ENCODE measurements at regions not wholly inside any gene's neighbourhood (a gene's known extent, or its start where the extent isn't known, plus 50 kb on each side); places are given as distances from the start of the nearest gene placed in this dataset.

- Histone ChIP-seq H3K9me3 (ENCODE audit: control insufficient read depth in 1 of 2, low read length in 2 of 2) (no peaks in the 10 kb centered on the region), H3K27ac (ENCODE audit: low read depth, low read length) (no peak overlapping the region), H3K9ac (ENCODE audit: low read depth in 1 of 2, low read length in 2 of 2) (no peak overlapping the region), H3K4me1 (ENCODE audit: control insufficient read depth in 1 of 2, insufficient read depth in 2 of 2, low read length in 2 of 2) (no peaks in the 10 kb centered on the region), H3K27me3 (ENCODE audit: control insufficient read depth in 1 of 2, insufficient read depth in 2 of 2, low read length in 2 of 2) (no peaks in the 10 kb centered on the region), H3K36me3 (ENCODE audit: control insufficient read depth in 1 of 2, insufficient read depth in 2 of 2, low read length in 2 of 2) (no peaks in the 10 kb centered on the region), H3K4me3 (ENCODE audit: low read depth in 1 of 2, low read length in 2 of 2) (no peak overlapping the region)
Measured at GRCh38 chr6:74134327-74134726, 438.3 kb downstream of the CD109 start.

- Histone ChIP-seq H3K36me3 (ENCODE audit: control insufficient read depth in 1 of 2, insufficient read depth in 2 of 2, low read length in 2 of 2) (no peaks in the 10 kb centered on the region), H3K9me3 (ENCODE audit: control insufficient read depth in 1 of 2, low read length in 2 of 2) (no peaks in the 10 kb centered on the region), H3K4me1 (ENCODE audit: control insufficient read depth in 1 of 2, insufficient read depth in 2 of 2, low read length in 2 of 2) (no peaks in the 10 kb centered on the region), H3K9ac (ENCODE audit: low read depth in 1 of 2, low read length in 2 of 2) (no peak overlapping the region), H3K27ac (ENCODE audit: low read depth, low read length) (no peak overlapping the region), H3K27me3 (ENCODE audit: control insufficient read depth in 1 of 2, insufficient read depth in 2 of 2, low read length in 2 of 2) (no peaks in the 10 kb centered on the region), H3K4me3 (ENCODE audit: low read depth in 1 of 2, low read length in 2 of 2) (no peak overlapping the region)
Measured at GRCh38 chr6:74133073-74133472, 437.1 kb downstream of the CD109 start.

- Histone ChIP-seq H3K4me1 (ENCODE audit: control insufficient read depth in 1 of 2, insufficient read depth in 2 of 2, low read length in 2 of 2) (no peaks in the 10 kb centered on the region), H3K27me3 (ENCODE audit: control insufficient read depth in 1 of 2, insufficient read depth in 2 of 2, low read length in 2 of 2) (no peaks in the 10 kb centered on the region), H3K9ac (ENCODE audit: low read depth in 1 of 2, low read length in 2 of 2) (no peak overlapping the region), H3K27ac (ENCODE audit: low read depth, low read length) (no peak overlapping the region), H3K4me3 (ENCODE audit: low read depth in 1 of 2, low read length in 2 of 2) (no peak overlapping the region), H3K36me3 (ENCODE audit: control insufficient read depth in 1 of 2, insufficient read depth in 2 of 2, low read length in 2 of 2) (no peaks in the 10 kb centered on the region), H3K9me3 (ENCODE audit: control insufficient read depth in 1 of 2, low read length in 2 of 2) (no peaks in the 10 kb centered on the region)
Measured at GRCh38 chr6:74130641-74131040, 434.6 kb downstream of the CD109 start.

GRCh38 chr6:74128536-74128935 lies 432.5 kb downstream of the CD109 start:
- no peak overlapping the region for H3K4me3 ChIP-seq (ENCODE audit: low read depth in 1 of 2, low read length in 2 of 2)
- H3K27ac ChIP-seq (ENCODE audit: low read depth, low read length): no peak overlapping the region
- H3K4me1 ChIP-seq (ENCODE audit: control insufficient read depth in 1 of 2, insufficient read depth in 2 of 2, low read length in 2 of 2): no peaks in the 10 kb centered on the region
- H3K27me3 ChIP-seq (ENCODE audit: control insufficient read depth in 1 of 2, insufficient read depth in 2 of 2, low read length in 2 of 2): no peaks in the 10 kb centered on the region
- no peaks in the 10 kb centered on the region for H3K9me3 ChIP-seq (ENCODE audit: control insufficient read depth in 1 of 2, low read length in 2 of 2)
- no peaks in the 10 kb centered on the region for H3K36me3 ChIP-seq (ENCODE audit: control insufficient read depth in 1 of 2, insufficient read depth in 2 of 2, low read length in 2 of 2)
- no peak overlapping the region for H3K9ac ChIP-seq (ENCODE audit: low read depth in 1 of 2, low read length in 2 of 2)

- H3K27me3 ChIP-seq (ENCODE audit: control insufficient read depth in 1 of 2, insufficient read depth in 2 of 2, low read length in 2 of 2): no peaks in the 10 kb centered on the region
- no peaks in the 10 kb centered on the region for H3K9me3 ChIP-seq (ENCODE audit: control insufficient read depth in 1 of 2, low read length in 2 of 2)
- no peak overlapping the region for H3K4me3 ChIP-seq (ENCODE audit: low read depth in 1 of 2, low read length in 2 of 2)
Measured at GRCh38 chr6:74117113-74117512, 421.1 kb downstream of the CD109 start.

GRCh38 chr6:74115674-74116073 lies 419.7 kb downstream of the CD109 start:
- no peaks in the 10 kb centered on the region for H3K4me1 ChIP-seq (ENCODE audit: control insufficient read depth in 1 of 2, insufficient read depth in 2 of 2, low read length in 2 of 2)

More at GRCh38 chr6:74117113-74117512, 421.1 kb downstream of the CD109 start:
- Histone ChIP-seq H3K4me1 (ENCODE audit: control insufficient read depth in 1 of 2, insufficient read depth in 2 of 2, low read length in 2 of 2) (no peaks in the 10 kb centered on the region), H3K9ac (ENCODE audit: low read depth in 1 of 2, low read length in 2 of 2) (no peak overlapping the region), H3K27ac (ENCODE audit: low read depth, low read length) (no peak overlapping the region), H3K36me3 (ENCODE audit: control insufficient read depth in 1 of 2, insufficient read depth in 2 of 2, low read length in 2 of 2) (no peaks in the 10 kb centered on the region)

GRCh38 chr6:74114428-74114827 lies 418.4 kb downstream of the CD109 start:
- Histone ChIP-seq H3K4me1 (ENCODE audit: control insufficient read depth in 1 of 2, insufficient read depth in 2 of 2, low read length in 2 of 2) (no peaks in the 10 kb centered on the region), H3K27ac (ENCODE audit: low read depth, low read length) (no peak overlapping the region), H3K36me3 (ENCODE audit: control insufficient read depth in 1 of 2, insufficient read depth in 2 of 2, low read length in 2 of 2) (no peaks in the 10 kb centered on the region), H3K9me3 (ENCODE audit: control insufficient read depth in 1 of 2, low read length in 2 of 2) (no peaks in the 10 kb centered on the region), H3K4me3 (ENCODE audit: low read depth in 1 of 2, low read length in 2 of 2) (no peak overlapping the region), H3K27me3 (ENCODE audit: control insufficient read depth in 1 of 2, insufficient read depth in 2 of 2, low read length in 2 of 2) (no peaks in the 10 kb centered on the region), H3K9ac (ENCODE audit: low read depth in 1 of 2, low read length in 2 of 2) (no peak overlapping the region)

More at GRCh38 chr6:74115674-74116073, 419.7 kb downstream of the CD109 start:
- H3K36me3 ChIP-seq (ENCODE audit: control insufficient read depth in 1 of 2, insufficient read depth in 2 of 2, low read length in 2 of 2): no peaks in the 10 kb centered on the region
- H3K9ac ChIP-seq (ENCODE audit: low read depth in 1 of 2, low read length in 2 of 2): no peak overlapping the region
- H3K27me3 ChIP-seq (ENCODE audit: control insufficient read depth in 1 of 2, insufficient read depth in 2 of 2, low read length in 2 of 2): no peaks in the 10 kb centered on the region
- H3K27ac ChIP-seq (ENCODE audit: low read depth, low read length): no peak overlapping the region
- no peak overlapping the region for H3K4me3 ChIP-seq (ENCODE audit: low read depth in 1 of 2, low read length in 2 of 2)
- H3K9me3 ChIP-seq (ENCODE audit: control insufficient read depth in 1 of 2, low read length in 2 of 2): no peaks in the 10 kb centered on the region

- H3K27me3 ChIP-seq (ENCODE audit: control insufficient read depth in 1 of 2, insufficient read depth in 2 of 2, low read length in 2 of 2): no peaks in the 10 kb centered on the region
- no peak overlapping the region for H3K9ac ChIP-seq (ENCODE audit: low read depth in 1 of 2, low read length in 2 of 2)
- no peak overlapping the region for H3K4me3 ChIP-seq (ENCODE audit: low read depth in 1 of 2, low read length in 2 of 2)
- no peak overlapping the region for H3K27ac ChIP-seq (ENCODE audit: low read depth, low read length)
- no peaks in the 10 kb centered on the region for H3K4me1 ChIP-seq (ENCODE audit: control insufficient read depth in 1 of 2, insufficient read depth in 2 of 2, low read length in 2 of 2)
- H3K9me3 ChIP-seq (ENCODE audit: control insufficient read depth in 1 of 2, low read length in 2 of 2): no peaks in the 10 kb centered on the region
- no peaks in the 10 kb centered on the region for H3K36me3 ChIP-seq (ENCODE audit: control insufficient read depth in 1 of 2, insufficient read depth in 2 of 2, low read length in 2 of 2)
Measured at GRCh38 chr6:74113901-74114300, 417.9 kb downstream of the CD109 start.

GRCh38 chr6:74103417-74103816 lies 407.4 kb downstream of the CD109 start:
- Histone ChIP-seq H3K9ac (ENCODE audit: low read depth in 1 of 2, low read length in 2 of 2) (no peak overlapping the region), H3K9me3 (ENCODE audit: control insufficient read depth in 1 of 2, low read length in 2 of 2) (no peaks in the 10 kb centered on the region), H3K4me3 (ENCODE audit: low read depth in 1 of 2, low read length in 2 of 2) (no peak overlapping the region), H3K4me1 (ENCODE audit: control insufficient read depth in 1 of 2, insufficient read depth in 2 of 2, low read length in 2 of 2) (no peaks in the 10 kb centered on the region), H3K36me3 (ENCODE audit: control insufficient read depth in 1 of 2, insufficient read depth in 2 of 2, low read length in 2 of 2) (no peaks in the 10 kb centered on the region), H3K27me3 (ENCODE audit: control insufficient read depth in 1 of 2, insufficient read depth in 2 of 2, low read length in 2 of 2) (no peaks in the 10 kb centered on the region), H3K27ac (ENCODE audit: low read depth, low read length) (no peak overlapping the region)

GRCh38 chr6:74100719-74101287 lies 404.8 kb downstream of the CD109 start:
- no peaks in the 10 kb centered on the region for H3K27me3 ChIP-seq (ENCODE audit: control insufficient read depth in 1 of 2, insufficient read depth in 2 of 2, low read length in 2 of 2)
- H3K36me3 ChIP-seq (ENCODE audit: control insufficient read depth in 1 of 2, insufficient read depth in 2 of 2, low read length in 2 of 2): no peaks in the 10 kb centered on the region
- no peak overlapping the region for H3K4me3 ChIP-seq (ENCODE audit: low read depth in 1 of 2, low read length in 2 of 2)
- no peak overlapping the region for H3K9ac ChIP-seq (ENCODE audit: low read depth in 1 of 2, low read length in 2 of 2)
- H3K4me1 ChIP-seq (ENCODE audit: control insufficient read depth in 1 of 2, insufficient read depth in 2 of 2, low read length in 2 of 2): no peaks in the 10 kb centered on the region
- H3K9me3 ChIP-seq (ENCODE audit: control insufficient read depth in 1 of 2, low read length in 2 of 2): no peaks in the 10 kb centered on the region
- no peak overlapping the region for H3K27ac ChIP-seq (ENCODE audit: low read depth, low read length)

GRCh38 chr6:74096329-74096728 lies 400.3 kb downstream of the CD109 start:
- Histone ChIP-seq H3K9me3 (ENCODE audit: control insufficient read depth in 1 of 2, low read length in 2 of 2) (no peaks in the 10 kb centered on the region), H3K4me3 (ENCODE audit: low read depth in 1 of 2, low read length in 2 of 2) (no peak overlapping the region), H3K27ac (ENCODE audit: low read depth, low read length) (no peak overlapping the region), H3K9ac (ENCODE audit: low read depth in 1 of 2, low read length in 2 of 2) (no peak overlapping the region), H3K27me3 (ENCODE audit: control insufficient read depth in 1 of 2, insufficient read depth in 2 of 2, low read length in 2 of 2) (no peaks in the 10 kb centered on the region), H3K4me1 (ENCODE audit: control insufficient read depth in 1 of 2, insufficient read depth in 2 of 2, low read length in 2 of 2) (no peaks in the 10 kb centered on the region), H3K36me3 (ENCODE audit: control insufficient read depth in 1 of 2, insufficient read depth in 2 of 2, low read length in 2 of 2) (no peaks in the 10 kb centered on the region)
